SK-N-SH (cell line): ENCODE measurements at regions not wholly inside any gene's neighbourhood (a gene's known extent, or its start where the extent isn't known, plus 50 kb on each side); places are given as distances from the start of the nearest gene placed in this dataset.
"Not testable (repeated sequence)": the region's sequence is repeated elsewhere in the genome, so short reads cannot be mapped to it uniquely, and the experiment has no call there.

Source experiments
- CTCF ChIA-PET: fragments of 300-600, 350-600 bp; formaldehyde crosslinking; extraction: SDS; loops from one replicate; lab custom pipeline; 2021; lab: Yijun Ruan, JAX
- POLR2A ChIA-PET: fragments of 350-600 bp; sonication (Branson Sonifier 250); formaldehyde crosslinking; extraction: SDS; loops from one replicate; lab custom pipeline; 2020; ENCODE audit warnings: antibody characterized with exemption, inconsistent platforms; lab: Yijun Ruan, JAX
- DNase-seq: peaks from one replicate; pipeline ENCODE4 v3.0.0; 2012
- H2AFZ ChIP-seq: fragments of 200-600 bp; sonication (generic); 2 replicates; pipeline ENCODE4 v1.8.1; 2016; ENCODE audit warnings: antibody characterized with exemption, mild to moderate bottlenecking, low read depth
- H3F3A ChIP-seq: fragments of 200-600 bp; sonication (generic); replicated peaks from 2 replicates; pipeline ENCODE3; 2016; ENCODE audit warnings: antibody characterized with exemption, mild to moderate bottlenecking; ENCODE audit not compliant: insufficient read depth
- H3K27ac ChIP-seq, 2 experiments: fragments of 200-500 bp in 1 of 2; fragments of 200-600 bp in 1 of 2; sonication (Bioruptor generic) in 1 of 2; sonication (generic), shearing (Covaris generic) in 1 of 2; 2 replicates each; pipeline versions ENCODE4 v1.5.1 to v1.6.1; 2014 to 2016; ENCODE audit warnings: low read depth in 2 of 2, inconsistent platforms in 1 of 2, low read length in 1 of 2, mild to moderate bottlenecking in 1 of 2, mixed read lengths in 1 of 2
- H3K27me3 ChIP-seq: fragments of 200-600 bp; sonication (generic), shearing (Covaris generic); 2 replicates; pipeline ENCODE4 v1.6.1; 2016; ENCODE audit warnings: mixed run types; ENCODE audit not compliant: insufficient read depth
- H3K36me3 ChIP-seq, 2 experiments: fragments of 200-500 bp in 1 of 2; fragments of 200-600 bp in 1 of 2; sonication (Bioruptor generic) in 1 of 2; sonication (generic) in 1 of 2; replicated peaks in 1 of 2; 2 replicates each; pipeline versions ENCODE3 to v1.5.1; 2014 to 2016; ENCODE audit warnings: low read length in 1 of 2, mild to moderate bottlenecking in 1 of 2; ENCODE audit not compliant: insufficient read depth in 2 of 2, control insufficient read depth in 1 of 2
- H3K4me1 ChIP-seq, 2 experiments: fragments of 200-500 bp in 1 of 2; fragments of 200-600 bp in 1 of 2; sonication (Bioruptor generic) in 1 of 2; sonication (generic), shearing (Covaris generic) in 1 of 2; 2 replicates each; pipeline versions ENCODE4 v1.5.1 to v1.6.1; 2014 to 2016; ENCODE audit warnings: low read depth in 1 of 2, low read length in 1 of 2, mixed run types in 1 of 2; ENCODE audit not compliant: insufficient read depth in 2 of 2, control insufficient read depth in 1 of 2
- H3K4me2 ChIP-seq: fragments of 200-600 bp; sonication (generic), shearing (Covaris generic); 2 replicates; pipeline ENCODE4 v1.6.1; 2017; ENCODE audit warnings: mixed run types
- H3K4me3 ChIP-seq, 2 experiments: fragments of 200-500 bp in 1 of 2; fragments of 200-600 bp in 1 of 2; sonication (Bioruptor generic) in 1 of 2; sonication (generic), shearing (Covaris generic) in 1 of 2; 2 replicates each; pipeline versions ENCODE4 v1.5.1 to v1.8.1; 2014 to 2016; ENCODE audit warnings: low read depth in 2 of 2, inconsistent platforms in 1 of 2, low read length in 1 of 2, mild to moderate bottlenecking in 1 of 2, mixed read lengths in 1 of 2, moderate library complexity in 1 of 2
- H3K79me2 ChIP-seq: fragments of 200-600 bp; sonication (generic); 2 replicates; pipeline ENCODE4 v1.8.1; 2017; ENCODE audit warnings: mild to moderate bottlenecking; ENCODE audit not compliant: insufficient read depth
- H3K9ac ChIP-seq: fragments of 200-600 bp; sonication (generic); 2 replicates; pipeline ENCODE4 v1.6.1; 2017; ENCODE audit warnings: mixed run types
- H3K9me2 ChIP-seq: fragments of 200-600 bp; sonication (generic); 2 replicates; pipeline ENCODE4 v1.6.1; 2017; ENCODE audit warnings: mixed run types
- H3K9me3 ChIP-seq: fragments of 200-600 bp; sonication (generic); 2 replicates; pipeline ENCODE4 v1.6.1; 2017; ENCODE audit warnings: mixed run types, mild to moderate bottlenecking, moderate library complexity
- H4K20me1 ChIP-seq: fragments of 200-600 bp; sonication (generic); 2 replicates; pipeline ENCODE4 v1.6.1; 2017; ENCODE audit warnings: mild to moderate bottlenecking, mixed run types; ENCODE audit not compliant: insufficient read depth
- FOXJ3 ChIP-seq: sonication (generic); formaldehyde crosslinking; IDR thresholded peaks from 2 replicates; pipeline ENCODE4 v1.5.1; 2020; ENCODE audit warnings: mild to moderate bottlenecking, missing genetic modification reagents
- JUND ChIP-seq: IDR thresholded peaks from 2 replicates; pipeline ENCODE4 v1.4.0; 2012
- POLR2AphosphoS5 ChIP-seq: IDR thresholded peaks from 2 replicates; pipeline ENCODE4 v1.6.1; 2012; ENCODE audit warnings: low read depth, low read length
- RAD21 ChIP-seq: IDR thresholded peaks from 2 replicates; pipeline ENCODE4 v1.6.1; 2012; ENCODE audit warnings: mild to moderate bottlenecking, low read length
- WGBS: methylation state at CpG from one replicate; pipeline ENCODE4 v1.1.6; 2017; ENCODE audit warnings: low lambda C conversion rate; 5-methylcytosine and 5-hydroxymethylcytosine counted together
- TF ChIP-seq, protein P1 (sequence below): fragments of 150-350 bp; IDR thresholded peaks from 2 replicates; pipeline ENCODE4 v1.6.1; 2017; ENCODE audit warnings: antibody characterized with exemption, low read length, low read depth, borderline replicate concordance
- TF ChIP-seq, protein P2 (sequence below): IDR thresholded peaks from 2 replicates; pipeline ENCODE4 v1.4.0; 2012; ENCODE audit warnings: low read depth
- TF ChIP-seq, protein P3 (sequence below): fragments of 200-600 bp; sonication (generic); IDR thresholded peaks from 2 replicates; pipeline ENCODE4 v1.6.1; 2017; ENCODE audit warnings: antibody characterized with exemption, mild to moderate bottlenecking, moderate library complexity
- TF ChIP-seq, protein P4 (sequence below): fragments of 150-350 bp; IDR thresholded peaks from 2 replicates; pipeline ENCODE4 v1.6.1; 2016; ENCODE audit warnings: mild to moderate bottlenecking, low read depth, low read length
- TF ChIP-seq, protein P5 (sequence below): IDR thresholded peaks from 2 replicates; pipeline ENCODE4 v1.4.0; 2012; ENCODE audit warnings: low read depth, borderline replicate concordance
- TF ChIP-seq, protein P6 (sequence below): IDR thresholded peaks from 2 replicates; pipeline ENCODE4; 2012

DNA sequence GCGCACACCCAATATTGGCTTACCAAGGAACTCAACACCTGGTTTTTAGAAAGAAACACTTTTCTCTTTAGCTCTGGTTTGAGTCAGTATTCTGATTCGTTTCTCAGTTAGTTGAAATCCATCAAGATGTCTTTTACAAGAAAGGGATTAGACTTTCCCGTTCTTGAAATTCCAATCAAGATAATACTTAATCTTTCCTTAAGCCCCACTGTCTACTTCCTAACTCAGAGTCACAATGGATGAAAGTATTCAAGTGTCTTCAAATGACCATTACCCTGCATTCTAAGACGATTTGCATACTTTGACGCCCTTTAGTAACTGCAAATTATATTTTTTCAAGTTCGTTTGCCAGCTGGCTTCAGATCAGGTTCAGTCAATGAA is 189.8 kb downstream of the USP22 start:
- Histone ChIP-seq H3K9me2 (no peaks in the 10 kb centered on the region), H3K4me1 (peaks cover 0 to 2% of the 10 kb centered on the region in 2 experiments; a peak in 2 of 4 replicates), H3K79me2 (no peaks in the 10 kb centered on the region), H3K4me2 (peak overlapping the region; percentile 90), H2AFZ (peak overlapping the region; percentile 82; the same call in 1 of the 2 replicates), H3K27ac (no peak overlapping the region; a peak in 1 of 4 replicates), H3K4me3 (peak overlapping the region in 1 of 2 experiments; percentile 48), H3K36me3 (no peaks in the 10 kb centered on the region), H3F3A (no peaks in the 10 kb centered on the region), H3K9ac (no peak overlapping the region), H4K20me1 (no peaks in the 10 kb centered on the region), H3K27me3 (no peaks in the 10 kb centered on the region; the same call in 1 of the 2 replicates), H3K9me3 (no peaks in the 10 kb centered on the region)
- CTCF ChIA-PET: interaction anchor here (0.8 to 1.1 kb wide), 4 partner anchors 51 to 626 kb away, joined by 3 read pairs; no protein-coding TSS in a partner anchor
- POLR2A ChIA-PET: interaction anchor here (0.8 to 1.3 kb wide), 2 partner anchors 56 to 140 kb away, joined by 3 read pairs; no protein-coding TSS in a partner anchor
- WGBS: 30% methylated on average over 6 of the region's 6 CpGs
- no peak for DNase-seq
- no peak for TF ChIP-seq FOXJ3
- TF ChIP-seq POLR2AphosphoS5: no peak
- TF ChIP-seq, protein P1, sequence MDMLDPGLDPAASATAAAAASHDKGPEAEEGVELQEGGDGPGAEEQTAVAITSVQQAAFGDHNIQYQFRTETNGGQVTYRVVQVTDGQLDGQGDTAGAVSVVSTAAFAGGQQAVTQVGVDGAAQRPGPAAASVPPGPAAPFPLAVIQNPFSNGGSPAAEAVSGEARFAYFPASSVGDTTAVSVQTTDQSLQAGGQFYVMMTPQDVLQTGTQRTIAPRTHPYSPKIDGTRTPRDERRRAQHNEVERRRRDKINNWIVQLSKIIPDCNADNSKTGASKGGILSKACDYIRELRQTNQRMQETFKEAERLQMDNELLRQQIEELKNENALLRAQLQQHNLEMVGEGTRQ: no peak
- TF ChIP-seq JUND: no peak
- TF ChIP-seq, protein P2, sequence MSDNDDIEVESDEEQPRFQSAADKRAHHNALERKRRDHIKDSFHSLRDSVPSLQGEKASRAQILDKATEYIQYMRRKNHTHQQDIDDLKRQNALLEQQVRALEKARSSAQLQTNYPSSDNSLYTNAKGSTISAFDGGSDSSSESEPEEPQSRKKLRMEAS: no peak
- TF ChIP-seq, protein P3, sequence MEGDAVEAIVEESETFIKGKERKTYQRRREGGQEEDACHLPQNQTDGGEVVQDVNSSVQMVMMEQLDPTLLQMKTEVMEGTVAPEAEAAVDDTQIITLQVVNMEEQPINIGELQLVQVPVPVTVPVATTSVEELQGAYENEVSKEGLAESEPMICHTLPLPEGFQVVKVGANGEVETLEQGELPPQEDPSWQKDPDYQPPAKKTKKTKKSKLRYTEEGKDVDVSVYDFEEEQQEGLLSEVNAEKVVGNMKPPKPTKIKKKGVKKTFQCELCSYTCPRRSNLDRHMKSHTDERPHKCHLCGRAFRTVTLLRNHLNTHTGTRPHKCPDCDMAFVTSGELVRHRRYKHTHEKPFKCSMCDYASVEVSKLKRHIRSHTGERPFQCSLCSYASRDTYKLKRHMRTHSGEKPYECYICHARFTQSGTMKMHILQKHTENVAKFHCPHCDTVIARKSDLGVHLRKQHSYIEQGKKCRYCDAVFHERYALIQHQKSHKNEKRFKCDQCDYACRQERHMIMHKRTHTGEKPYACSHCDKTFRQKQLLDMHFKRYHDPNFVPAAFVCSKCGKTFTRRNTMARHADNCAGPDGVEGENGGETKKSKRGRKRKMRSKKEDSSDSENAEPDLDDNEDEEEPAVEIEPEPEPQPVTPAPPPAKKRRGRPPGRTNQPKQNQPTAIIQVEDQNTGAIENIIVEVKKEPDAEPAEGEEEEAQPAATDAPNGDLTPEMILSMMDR: no peak
- TF ChIP-seq, protein P4, sequence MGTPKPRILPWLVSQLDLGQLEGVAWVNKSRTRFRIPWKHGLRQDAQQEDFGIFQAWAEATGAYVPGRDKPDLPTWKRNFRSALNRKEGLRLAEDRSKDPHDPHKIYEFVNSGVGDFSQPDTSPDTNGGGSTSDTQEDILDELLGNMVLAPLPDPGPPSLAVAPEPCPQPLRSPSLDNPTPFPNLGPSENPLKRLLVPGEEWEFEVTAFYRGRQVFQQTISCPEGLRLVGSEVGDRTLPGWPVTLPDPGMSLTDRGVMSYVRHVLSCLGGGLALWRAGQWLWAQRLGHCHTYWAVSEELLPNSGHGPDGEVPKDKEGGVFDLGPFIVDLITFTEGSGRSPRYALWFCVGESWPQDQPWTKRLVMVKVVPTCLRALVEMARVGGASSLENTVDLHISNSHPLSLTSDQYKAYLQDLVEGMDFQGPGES: no peak
- TF ChIP-seq, protein P5, sequence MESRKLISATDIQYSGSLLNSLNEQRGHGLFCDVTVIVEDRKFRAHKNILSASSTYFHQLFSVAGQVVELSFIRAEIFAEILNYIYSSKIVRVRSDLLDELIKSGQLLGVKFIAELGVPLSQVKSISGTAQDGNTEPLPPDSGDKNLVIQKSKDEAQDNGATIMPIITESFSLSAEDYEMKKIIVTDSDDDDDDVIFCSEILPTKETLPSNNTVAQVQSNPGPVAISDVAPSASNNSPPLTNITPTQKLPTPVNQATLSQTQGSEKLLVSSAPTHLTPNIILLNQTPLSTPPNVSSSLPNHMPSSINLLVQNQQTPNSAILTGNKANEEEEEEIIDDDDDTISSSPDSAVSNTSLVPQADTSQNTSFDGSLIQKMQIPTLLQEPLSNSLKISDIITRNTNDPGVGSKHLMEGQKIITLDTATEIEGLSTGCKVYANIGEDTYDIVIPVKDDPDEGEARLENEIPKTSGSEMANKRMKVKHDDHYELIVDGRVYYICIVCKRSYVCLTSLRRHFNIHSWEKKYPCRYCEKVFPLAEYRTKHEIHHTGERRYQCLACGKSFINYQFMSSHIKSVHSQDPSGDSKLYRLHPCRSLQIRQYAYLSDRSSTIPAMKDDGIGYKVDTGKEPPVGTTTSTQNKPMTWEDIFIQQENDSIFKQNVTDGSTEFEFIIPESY: no peak
- TF ChIP-seq RAD21: no peak
- TF ChIP-seq, protein P6, sequence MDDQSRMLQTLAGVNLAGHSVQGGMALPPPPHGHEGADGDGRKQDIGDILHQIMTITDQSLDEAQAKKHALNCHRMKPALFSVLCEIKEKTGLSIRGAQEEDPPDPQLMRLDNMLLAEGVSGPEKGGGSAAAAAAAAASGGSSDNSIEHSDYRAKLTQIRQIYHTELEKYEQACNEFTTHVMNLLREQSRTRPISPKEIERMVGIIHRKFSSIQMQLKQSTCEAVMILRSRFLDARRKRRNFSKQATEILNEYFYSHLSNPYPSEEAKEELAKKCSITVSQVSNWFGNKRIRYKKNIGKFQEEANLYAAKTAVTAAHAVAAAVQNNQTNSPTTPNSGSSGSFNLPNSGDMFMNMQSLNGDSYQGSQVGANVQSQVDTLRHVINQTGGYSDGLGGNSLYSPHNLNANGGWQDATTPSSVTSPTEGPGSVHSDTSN: no peak

DNA sequence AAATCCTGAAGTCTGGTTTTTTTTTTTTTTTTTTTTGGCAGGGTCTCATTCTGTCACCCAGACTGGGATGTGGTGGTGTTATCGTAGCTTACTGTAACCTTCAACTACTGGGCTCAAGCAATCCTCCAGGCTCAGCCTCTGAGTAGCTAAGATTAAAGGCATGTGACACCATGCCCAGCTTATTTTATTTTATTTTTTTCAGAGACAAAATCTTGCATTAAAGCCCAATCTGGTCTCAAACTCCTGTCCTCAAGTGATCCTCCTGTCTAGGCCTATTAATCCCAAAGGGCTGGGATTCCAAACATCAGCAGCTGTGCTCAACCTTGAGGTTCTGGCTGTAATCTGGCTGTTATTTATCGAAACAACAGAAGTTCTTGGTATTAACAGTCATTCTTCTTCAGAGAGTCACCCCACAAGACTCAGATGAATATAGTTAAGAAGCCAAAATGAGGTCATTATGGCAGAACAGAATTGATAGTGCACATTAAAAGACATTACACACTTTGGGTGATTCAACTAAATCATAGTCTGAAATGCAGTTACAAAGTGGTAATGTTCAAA is 186.8 kb downstream of the USP22 start:
- H3F3A ChIP-seq, H4K20me1 ChIP-seq, H3K4me3 ChIP-seq, H3K9me3 ChIP-seq, H3K9me2 ChIP-seq, H2AFZ ChIP-seq, POLR2A ChIA-PET, DNase-seq, H3K79me2 ChIP-seq, H3K27ac ChIP-seq, H3K4me1 ChIP-seq, H3K36me3 ChIP-seq, H3K4me2 ChIP-seq, H3K9ac ChIP-seq, H3K27me3 ChIP-seq: not testable (repeated sequence)
- WGBS: 63% methylated on average over 2 of the region's 2 CpGs
- CTCF ChIA-PET: interaction anchor here (1.1 kb wide), 1 partner anchor 31 kb away, joined by 3 read pairs; no protein-coding TSS in a partner anchor

DNA sequence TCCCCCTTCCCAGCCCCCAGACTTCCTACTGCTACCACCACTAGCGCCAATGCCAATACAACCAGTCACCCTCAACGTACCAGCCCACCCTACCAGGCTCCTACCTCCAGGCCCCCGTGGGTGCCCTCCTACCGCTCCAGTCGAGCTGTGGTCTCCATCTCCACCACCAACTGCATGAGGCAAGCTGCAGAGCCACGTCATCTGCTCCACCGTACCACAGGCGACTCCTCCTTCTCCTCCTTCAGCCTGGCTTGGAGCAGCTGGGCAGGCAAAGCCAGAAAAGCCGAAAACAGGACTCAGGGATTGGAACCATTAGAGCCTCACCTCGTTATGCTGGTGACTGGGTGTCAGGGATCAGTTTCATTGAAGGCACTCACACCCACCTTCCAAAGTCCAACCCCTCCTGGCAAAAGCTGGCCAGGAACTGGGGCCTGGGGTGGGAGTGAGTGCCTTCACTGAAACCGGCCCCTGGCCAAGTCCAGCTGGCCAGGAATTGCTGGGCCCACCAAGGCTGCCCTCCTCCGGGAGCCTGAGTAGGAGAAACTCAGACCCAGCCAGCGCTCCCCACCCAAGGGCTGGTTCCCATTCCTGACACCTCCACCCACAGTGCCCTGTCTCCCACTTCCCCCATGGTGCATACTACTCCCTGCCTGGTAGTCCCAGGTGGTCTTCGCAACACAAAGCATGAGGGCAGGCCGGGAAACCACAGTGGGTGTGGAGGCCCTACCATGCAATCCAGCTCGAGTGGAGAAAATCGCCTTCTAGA is 176.2 kb downstream of the USP22 start:
- H3K9ac ChIP-seq, H3K9me2 ChIP-seq, POLR2A ChIA-PET, H3K27ac ChIP-seq, H3K4me2 ChIP-seq, H3F3A ChIP-seq, H3K4me3 ChIP-seq, DNase-seq, H3K36me3 ChIP-seq, H3K27me3 ChIP-seq, CTCF ChIA-PET, H2AFZ ChIP-seq, H3K9me3 ChIP-seq, H3K4me1 ChIP-seq: not testable (repeated sequence)
- peaks cover 22% of the 10 kb centered on the region for H3K79me2 ChIP-seq
- 66% methylated on average over 15 of the region's 17 CpGs for WGBS
- peaks cover 17% of the 10 kb centered on the region for H4K20me1 ChIP-seq
